ENCODE measurements at regions not wholly inside any gene's neighbourhood (a gene's known extent, or its start where the extent isn't known, plus 50 kb on each side); places are given as distances from the start of the nearest gene placed in this dataset.

- TF ChIP-seq CTCF (IDR thresholded peaks at IDR 0.05; ENCODE audit: insufficient read depth, low read depth, low read length, missing control alignments), result no peak
- H3K4me3 ChIP-seq (ENCODE audit: low read depth, low read length), result no peak overlapping the region
- DNase-seq (ENCODE audit: low read depth), result no peak
Measured at GRCh38 chr4:189098932-189099696, 841.6 kb upstream of the FRG1 start.

- no peak for DNase-seq (ENCODE audit: low read depth)
- no peak overlapping the region for H3K4me3 ChIP-seq (ENCODE audit: low read depth, low read length)
- no peak for TF ChIP-seq CTCF (IDR thresholded peaks at IDR 0.05; ENCODE audit: insufficient read depth, low read depth, low read length, missing control alignments)
Measured at GRCh38 chr4:189113389-189113888, 827.2 kb upstream of the FRG1 start.

- H3K4me3 ChIP-seq (ENCODE audit: low read depth, low read length), result no peak overlapping the region
- no peak for DNase-seq (ENCODE audit: low read depth)
- TF ChIP-seq CTCF (IDR thresholded peaks at IDR 0.05; ENCODE audit: insufficient read depth, low read depth, low read length, missing control alignments), result no peak
Measured at GRCh38 chr4:189117426-189117825, 823.2 kb upstream of the FRG1 start.

- TF ChIP-seq CTCF (IDR thresholded peaks at IDR 0.05; ENCODE audit: insufficient read depth, low read depth, low read length, missing control alignments), result no peak
- no peak for DNase-seq (ENCODE audit: low read depth)
Measured at GRCh38 chr4:189121336-189121735, 819.3 kb upstream of the FRG1 start.

GRCh38 chr4:189124149-189124758 lies 816.4 kb upstream of the FRG1 start:
- no peak overlapping the region for H3K4me3 ChIP-seq (ENCODE audit: low read depth, low read length)
- DNase-seq (ENCODE audit: low read depth), result no peak
- no peak for TF ChIP-seq CTCF (IDR thresholded peaks at IDR 0.05; ENCODE audit: insufficient read depth, low read depth, low read length, missing control alignments)

More at GRCh38 chr4:189121336-189121735, 819.3 kb upstream of the FRG1 start:
- H3K4me3 ChIP-seq (ENCODE audit: low read depth, low read length), result no peak overlapping the region

- no peak overlapping the region for H3K4me3 ChIP-seq (ENCODE audit: low read depth, low read length)
- DNase-seq (ENCODE audit: low read depth), result no peak
- no peak for TF ChIP-seq CTCF (IDR thresholded peaks at IDR 0.05; ENCODE audit: insufficient read depth, low read depth, low read length, missing control alignments)
Measured at GRCh38 chr4:189124791-189125190, 815.9 kb upstream of the FRG1 start.
